NCI-H128 (cell line): ENCODE measurements at regions not wholly inside any gene's neighbourhood (a gene's known extent, or its start where the extent isn't known, plus 50 kb on each side); places are given as distances from the start of the nearest gene placed in this dataset.
"Not testable (repeated sequence)": the region's sequence is repeated elsewhere in the genome, so short reads cannot be mapped to it uniquely, and the experiment has no call there.

Experiments used
- DNase-seq: peaks from one replicate; lab custom pipeline; 2025; ENCODE audit not compliant: unreplicated experiment; lab: John Stamatoyannopoulos, UW

- DNase-seq, result no peak
These were observed 55.5 kb upstream of the PIK3C3 start for GRCh38 chr18:41899535-41899934.

GRCh38 chr18:41893432-41893831, 61.6 kb upstream of the PIK3C3 start:
- DNase-seq, result no peak

- no peak for DNase-seq
These were observed 67.9 kb upstream of the PIK3C3 start for GRCh38 chr18:41887100-41887499.

- no peak for DNase-seq
These were observed 68.8 kb upstream of the PIK3C3 start for GRCh38 chr18:41886126-41886807.

GRCh38 chr18:41881285-41881684, 73.7 kb upstream of the PIK3C3 start:
- no peak for DNase-seq

GRCh38 chr18:41879256-41879655, 75.8 kb upstream of the PIK3C3 start:
- no peak for DNase-seq

GRCh38 chr18:41875094-41875780, 79.8 kb upstream of the PIK3C3 start:
- DNase-seq, result no peak

GRCh38 chr18:41873730-41874129, 81.3 kb upstream of the PIK3C3 start:
- DNase-seq, result no peak

GRCh38 chr18:41872206-41872605, 82.8 kb upstream of the PIK3C3 start:
- DNase-seq, result no peak

- no peak for DNase-seq
These were observed 83.6 kb upstream of the PIK3C3 start for GRCh38 chr18:41871229-41872000.

GRCh38 chr18:41870817-41871216, 84.2 kb upstream of the PIK3C3 start:
- no peak for DNase-seq

GRCh38 chr18:41870191-41870590, 84.8 kb upstream of the PIK3C3 start:
- DNase-seq, result no peak

- not testable (repeated sequence) for DNase-seq
These were observed 89.2 kb upstream of the PIK3C3 start for GRCh38 chr18:41865796-41866195.

- DNase-seq, result no peak
These were observed 90.8 kb upstream of the PIK3C3 start for GRCh38 chr18:41864216-41864615.

GRCh38 chr18:41862921-41863320, 92.1 kb upstream of the PIK3C3 start:
- DNase-seq, result no peak

- DNase-seq, result no peak
These were observed 94.0 kb upstream of the PIK3C3 start for GRCh38 chr18:41860987-41861386.

GRCh38 chr18:41858761-41859555, 96.1 kb upstream of the PIK3C3 start:
- no peak for DNase-seq

- DNase-seq, result no peak
These were observed 101.8 kb upstream of the PIK3C3 start for GRCh38 chr18:41853280-41853679.

- DNase-seq, result no peak
These were observed 104.3 kb upstream of the PIK3C3 start for GRCh38 chr18:41850781-41851180.

GRCh38 chr18:41849632-41850031, 105.4 kb upstream of the PIK3C3 start:
- DNase-seq, result no peak

GRCh38 chr18:41845563-41845962, 109.5 kb upstream of the PIK3C3 start:
- no peak for DNase-seq
